ENCODE measurements at regions not wholly inside any gene's neighbourhood (a gene's known extent, or its start where the extent isn't known, plus 50 kb on each side); places are given as distances from the start of the nearest gene placed in this dataset.
"Not testable (repeated sequence)": the region's sequence is repeated elsewhere in the genome, so short reads cannot be mapped to it uniquely, and the experiment has no call there.

DNA sequence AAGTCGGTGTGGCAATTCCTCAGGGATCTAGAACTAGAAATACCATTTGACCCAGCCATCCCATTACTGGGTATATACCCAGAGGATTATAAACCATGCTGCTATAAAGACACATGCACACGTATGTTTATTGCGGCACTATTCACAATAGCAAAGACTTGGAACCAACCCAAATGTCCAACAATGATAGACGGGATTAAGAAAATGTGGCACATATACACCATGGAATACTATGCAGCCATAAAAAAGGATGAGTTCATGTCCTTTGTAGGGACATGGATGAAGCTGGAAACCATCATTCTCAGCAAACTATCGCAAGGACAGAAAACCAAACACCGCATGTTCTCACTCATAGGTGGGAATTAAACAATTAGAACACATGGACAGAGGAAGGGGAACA, 80.6 kb upstream of the ST3GAL5 start:
- H3K9me3 Mint-ChIP-seq = peaks cover 0 to 16% (median 4%) of the 10 kb centered on the region in 9 donors
- H3K27ac Mint-ChIP-seq, H3K4me1 Mint-ChIP-seq, H3K36me3 Mint-ChIP-seq, H3K4me3 Mint-ChIP-seq, DNase-seq, POLR2A ChIA-PET, H3K27me3 Mint-ChIP-seq, ATAC-seq: not testable (repeated sequence)

GRCh38 chr2:85965770-85966169, 77.0 kb upstream of the ST3GAL5 start:
- ATAC-seq, H3K4me1 Mint-ChIP-seq, DNase-seq, POLR2A ChIA-PET, H3K4me3 Mint-ChIP-seq, H3K27ac Mint-ChIP-seq, H3K36me3 Mint-ChIP-seq, H3K27me3 Mint-ChIP-seq, H3K9me3 Mint-ChIP-seq: not testable (repeated sequence)

- H3K27ac Mint-ChIP-seq, H3K4me1 Mint-ChIP-seq, ATAC-seq, POLR2A ChIA-PET, H3K9me3 Mint-ChIP-seq, H3K4me3 Mint-ChIP-seq, H3K27me3 Mint-ChIP-seq, H3K36me3 Mint-ChIP-seq: not testable (repeated sequence)
- DNase-seq = peak in 1 of 10 donors; percentile 8
These were observed 75.1 kb upstream of the ST3GAL5 start for GRCh38 chr2:85963747-85964418.

DNA sequence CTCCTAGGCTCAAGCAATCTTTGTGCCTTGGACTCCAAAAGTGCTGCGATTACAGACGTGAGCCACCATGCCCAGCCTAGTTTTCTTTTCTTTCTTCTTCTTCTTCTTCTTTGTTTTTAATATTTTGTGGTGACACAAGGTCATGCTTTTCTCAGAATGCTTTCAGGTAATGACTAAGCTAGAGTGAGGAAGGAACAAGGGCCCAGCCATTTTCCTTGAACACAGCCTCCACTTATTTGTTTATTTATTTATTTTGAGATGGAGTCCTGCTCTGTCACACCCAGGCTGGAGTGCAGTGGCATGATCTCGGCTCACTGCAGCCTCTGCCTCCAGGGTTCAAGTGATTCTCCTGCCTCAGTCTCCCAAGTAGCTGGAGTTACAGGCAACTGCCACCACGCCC, 74.3 kb upstream of the ST3GAL5 start:
- POLR2A ChIA-PET = no interaction called here
- Mint-ChIP-seq H3K9me3 (peaks cover 0 to 8% (median 0%) of the 10 kb centered on the region in 9 donors), H3K4me1 (peaks cover 0 to 4% (median under 1%) of the 10 kb centered on the region in 4 donors), H3K36me3 (no peaks in the 10 kb centered on the region), H3K27ac (peak overlapping the region in 1 of 10 donors; percentile 21), H3K27me3 (no peaks in the 10 kb centered on the region), H3K4me3 (no peak overlapping the region)
- ATAC-seq (no peak), DNase-seq (no peak)

GRCh38 chr2:85961754-85962153, 73.0 kb upstream of the ST3GAL5 start:
- Mint-ChIP-seq H3K4me1 (peaks cover 0 to 4% (median under 1%) of the 10 kb centered on the region in 4 donors), H3K27ac (no peak overlapping the region), H3K27me3 (no peaks in the 10 kb centered on the region), H3K9me3 (peaks cover 0 to 8% (median 0%) of the 10 kb centered on the region in 9 donors), H3K36me3 (no peaks in the 10 kb centered on the region), H3K4me3 (no peak overlapping the region)
- no peak for DNase-seq
- ATAC-seq = no peak
- POLR2A ChIA-PET = no interaction called here

DNA sequence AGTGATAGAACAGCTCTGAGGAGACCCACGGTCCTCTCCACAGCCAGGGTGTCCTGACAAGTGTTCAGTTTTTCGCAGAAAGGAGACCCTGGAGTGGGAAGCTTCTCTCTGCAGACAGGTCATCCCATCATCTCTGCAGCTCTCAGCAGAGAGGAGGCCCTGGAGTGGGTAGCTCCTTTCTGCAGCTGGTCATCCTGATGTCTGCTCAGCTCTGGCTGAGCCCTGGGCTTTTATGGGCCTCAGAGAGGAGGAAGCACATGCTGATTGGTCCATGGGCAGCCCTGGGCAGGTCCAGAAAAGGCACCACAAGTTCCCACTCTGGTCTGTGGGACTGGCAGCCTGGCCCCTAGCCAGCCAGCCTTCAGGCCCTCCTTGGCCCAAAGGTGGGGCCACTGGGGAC, 72.3 kb upstream of the ST3GAL5 start:
- ATAC-seq = no peak
- POLR2A ChIA-PET = interaction anchor here (0.8 kb wide), 1 partner anchor 29 kb away, joined by 3 read pairs; no protein-coding TSS in a partner anchor
- H3K4me1 Mint-ChIP-seq = peaks cover 0 to 4% (median 0%) of the 10 kb centered on the region in 4 donors
- H3K4me3 Mint-ChIP-seq = no peak overlapping the region
- no peak overlapping the region for H3K27ac Mint-ChIP-seq
- H3K9me3 Mint-ChIP-seq = peaks cover 0 to 8% (median 0%) of the 10 kb centered on the region in 9 donors
- no peaks in the 10 kb centered on the region for H3K36me3 Mint-ChIP-seq
- no peak for DNase-seq
- H3K27me3 Mint-ChIP-seq = no peaks in the 10 kb centered on the region

GRCh38 chr2:85959826-85960225, 71.0 kb upstream of the ST3GAL5 start:
- no peaks in the 10 kb centered on the region for H3K36me3 Mint-ChIP-seq
- POLR2A ChIA-PET = no interaction called here
- peaks cover 0 to 4% (median under 1%) of the 10 kb centered on the region in 4 donors for H3K4me1 Mint-ChIP-seq
- DNase-seq (no peak), ATAC-seq (no peak)
- H3K9me3 Mint-ChIP-seq = peaks cover 0 to 1% (median 0%) of the 10 kb centered on the region in 9 donors
- H3K4me3 Mint-ChIP-seq = no peak overlapping the region
- no peak overlapping the region for H3K27ac Mint-ChIP-seq
- no peaks in the 10 kb centered on the region for H3K27me3 Mint-ChIP-seq

- H3K27me3 Mint-ChIP-seq = no peaks in the 10 kb centered on the region
- no peaks in the 10 kb centered on the region for H3K36me3 Mint-ChIP-seq
- no peaks in the 10 kb centered on the region for H3K9me3 Mint-ChIP-seq
- DNase-seq = no peak
- H3K27ac Mint-ChIP-seq = peak overlapping the region in 1 of 10 donors; percentile 48
- ATAC-seq = no peak
- peaks cover 0 to 4% (median under 1%) of the 10 kb centered on the region in 4 donors for H3K4me1 Mint-ChIP-seq
- POLR2A ChIA-PET = interaction anchor here (0.6 kb wide), 1 partner anchor 33 kb away, joined by 6 read pairs; no protein-coding TSS in a partner anchor
- no peak overlapping the region for H3K4me3 Mint-ChIP-seq
These were observed 70.4 kb upstream of the ST3GAL5 start for GRCh38 chr2:85959185-85959584.

- Mint-ChIP-seq H3K4me1 (peaks cover 0 to 3% (median under 1%) of the 10 kb centered on the region in 4 donors), H3K9me3 (no peaks in the 10 kb centered on the region), H3K36me3 (no peaks in the 10 kb centered on the region), H3K27me3 (no peaks in the 10 kb centered on the region), H3K4me3 (no peak overlapping the region), H3K27ac (no peak overlapping the region)
- ATAC-seq = no peak
- POLR2A ChIA-PET = no interaction called here
- no peak for DNase-seq
These were observed 69.9 kb upstream of the ST3GAL5 start for GRCh38 chr2:85958731-85959130.

DNA sequence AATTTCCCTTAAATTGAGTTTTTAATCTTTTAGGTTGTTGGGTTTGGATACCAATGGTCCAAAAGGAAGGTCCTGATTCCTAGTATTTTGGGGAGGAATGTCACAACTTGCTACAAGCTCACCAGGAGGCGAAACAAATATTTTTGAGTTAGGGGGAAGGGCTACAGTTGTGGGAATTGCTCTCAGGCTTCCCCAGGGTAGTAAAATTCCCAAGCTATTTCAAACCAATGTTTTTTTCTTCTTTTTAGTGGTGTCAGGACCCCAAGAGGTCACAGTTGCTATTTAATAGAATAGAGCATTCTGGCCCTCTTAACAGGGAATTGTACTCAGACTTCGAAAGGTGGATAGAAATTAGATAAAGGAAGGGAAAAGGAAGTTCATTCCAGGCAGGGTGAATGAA, 68.5 kb upstream of the ST3GAL5 start:
- Mint-ChIP-seq H3K4me1 (peaks cover 0 to 3% (median 1%) of the 10 kb centered on the region in 4 donors), H3K27ac (no peak overlapping the region), H3K27me3 (no peaks in the 10 kb centered on the region), H3K4me3 (no peak overlapping the region), H3K36me3 (no peaks in the 10 kb centered on the region), H3K9me3 (no peaks in the 10 kb centered on the region)
- POLR2A ChIA-PET = no interaction called here
- no peak for ATAC-seq
- no peak for DNase-seq

DNA sequence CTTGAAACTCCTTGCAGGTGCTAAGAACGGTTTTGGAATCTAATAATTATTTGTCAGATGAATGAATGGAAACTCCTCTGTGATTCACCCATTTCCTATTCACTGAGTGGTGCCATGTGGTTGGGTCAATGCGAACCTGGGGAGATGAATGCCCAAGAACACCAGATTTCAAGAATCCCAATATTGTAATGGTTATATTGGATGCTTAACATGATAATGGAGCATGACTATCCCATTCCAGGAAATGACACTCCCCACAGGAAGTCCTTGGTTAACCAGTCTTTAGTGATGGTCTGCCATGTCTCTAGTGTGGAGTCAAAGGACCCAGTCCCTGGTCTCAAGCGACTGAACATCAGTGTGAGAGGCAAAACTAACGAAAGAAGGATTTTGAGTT, 67.9 kb upstream of the ST3GAL5 start:
- Mint-ChIP-seq H3K9me3 (no peaks in the 10 kb centered on the region), H3K27ac (no peak overlapping the region), H3K36me3 (no peaks in the 10 kb centered on the region), H3K27me3 (no peaks in the 10 kb centered on the region), H3K4me3 (no peak overlapping the region), H3K4me1 (peaks cover 0 to 6% (median 1%) of the 10 kb centered on the region in 4 donors)
- POLR2A ChIA-PET = no interaction called here
- DNase-seq (no peak), ATAC-seq (no peak)

DNA sequence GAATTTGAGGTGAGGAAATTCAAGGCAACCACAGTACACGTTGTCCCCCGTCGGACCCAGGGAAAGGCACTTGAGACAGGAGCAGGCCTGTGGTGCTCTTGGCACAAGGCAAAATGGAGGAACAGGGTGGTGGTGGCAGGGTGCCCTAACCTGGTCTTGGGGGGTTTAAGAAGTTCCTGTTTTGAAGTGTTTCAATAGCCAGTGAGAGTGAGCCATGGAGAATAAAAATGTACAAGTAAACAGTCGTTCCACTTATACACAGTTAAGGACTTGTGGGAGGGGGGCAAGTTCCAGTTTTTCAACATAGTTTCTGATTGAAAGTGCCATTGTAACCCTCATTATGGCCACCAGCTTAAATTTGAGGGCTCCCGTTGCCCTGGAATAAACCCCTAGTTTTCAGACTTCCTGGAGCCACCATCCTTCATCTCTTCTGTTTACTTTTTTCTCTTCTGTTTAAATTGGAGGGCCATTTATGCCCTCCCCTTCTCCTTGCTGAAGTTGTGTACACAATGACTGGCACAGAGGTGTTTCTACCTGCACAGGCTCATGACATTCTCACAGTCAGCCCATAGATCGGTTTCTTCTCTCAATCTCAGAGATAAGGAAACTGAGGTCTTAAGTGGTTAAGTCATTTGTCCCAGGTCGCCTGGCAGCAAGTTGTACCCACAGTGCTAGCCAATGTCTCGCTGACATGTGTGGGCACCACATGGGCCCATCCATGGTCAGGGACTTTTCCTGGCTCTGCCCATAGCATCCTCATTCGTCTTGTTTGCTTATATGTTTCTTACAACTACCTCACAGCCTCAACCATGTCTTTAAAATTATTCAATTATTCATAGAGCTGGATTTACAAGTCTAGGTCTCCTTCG, 66.0 kb upstream of the ST3GAL5 start:
- DNase-seq (no peak), ATAC-seq (no peak)
- H3K27me3 Mint-ChIP-seq = no peaks in the 10 kb centered on the region
- H3K27ac Mint-ChIP-seq = peak overlapping the region in 2 of 10 donors; percentile 42 to 43
- H3K4me1 Mint-ChIP-seq = peaks cover 0 to 6% (median 1%) of the 10 kb centered on the region in 4 donors
- H3K36me3 Mint-ChIP-seq = no peaks in the 10 kb centered on the region
- no peaks in the 10 kb centered on the region for H3K9me3 Mint-ChIP-seq
- H3K4me3 Mint-ChIP-seq = no peak overlapping the region
- POLR2A ChIA-PET = interaction anchor here (0.6 kb wide), 1 partner anchor 81 kb away, joined by 4 read pairs; no protein-coding TSS in a partner anchor

DNA sequence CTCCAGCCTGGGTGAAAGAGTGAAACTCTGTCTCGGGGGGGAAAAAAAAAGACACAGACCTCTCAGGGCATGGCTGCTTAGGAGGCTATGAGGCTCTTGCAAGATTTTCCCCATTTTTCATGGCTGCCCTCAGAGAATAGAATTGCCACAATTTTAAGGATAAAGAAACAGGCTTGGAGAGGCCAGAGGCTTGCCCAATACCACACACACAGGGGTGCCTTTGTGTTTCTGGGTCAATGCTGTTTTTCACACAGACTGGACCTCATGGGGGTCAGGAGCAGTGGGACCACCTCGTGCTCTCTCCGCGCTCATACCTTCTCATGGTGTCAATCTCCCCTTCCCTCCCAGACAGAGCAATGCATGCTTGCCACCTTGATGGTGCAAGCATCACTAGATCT, 65.4 kb upstream of the ST3GAL5 start:
- H3K27ac Mint-ChIP-seq = peak overlapping the region in 1 of 10 donors; percentile 43
- no peak for ATAC-seq
- no peak overlapping the region for H3K4me3 Mint-ChIP-seq
- no peak for DNase-seq
- H3K4me1 Mint-ChIP-seq = peaks cover 0 to 6% (median 1%) of the 10 kb centered on the region in 4 donors
- no peaks in the 10 kb centered on the region for H3K27me3 Mint-ChIP-seq
- no peaks in the 10 kb centered on the region for H3K9me3 Mint-ChIP-seq
- POLR2A ChIA-PET = no interaction called here
- no peaks in the 10 kb centered on the region for H3K36me3 Mint-ChIP-seq

Measured in naive thymus-derived CD8-positive, alpha-beta T cell (primary cell).